Kidney (tissue), 13 donors: ENCODE measurements at regions not wholly inside any gene's neighbourhood (a gene's known extent, or its start where the extent isn't known, plus 50 kb on each side); places are given as distances from the start of the nearest gene placed in this dataset.

Experiments
- DNase-seq, 5 donors: peaks; one replicate each; pipeline ENCODE4 v3.0.0-alpha.2; 2013 to 2020
- FAIRE-seq: peaks from 2 replicates; lab custom pipeline; 2012; peaks lifted over from hg19 to GRCh38; lab: Jason Lieb, UNC
- H3K27ac ChIP-seq, 2 donors: one replicate each; pipeline ENCODE4 v1.7.0; 2013; ENCODE audit warnings: low read depth in 2 of 2, low read length in 2 of 2, inconsistent platforms in 1 of 2
- H3K27me3 ChIP-seq: one replicate; pipeline ENCODE4 v1.7.1; 2013; ENCODE audit warnings: low read length, inconsistent platforms; ENCODE audit not compliant: control insufficient read depth, insufficient read depth
- H3K36me3 ChIP-seq, 3 donors: one replicate each; pipeline versions ENCODE4 v1.7.0 to v1.7.1; 2013; ENCODE audit warnings: low read length in 3 of 3, control low read depth in 1 of 3, inconsistent platforms in 1 of 3; ENCODE audit not compliant: insufficient read depth in 3 of 3, control insufficient read depth in 2 of 3
- H3K4me1 ChIP-seq, 3 donors: one replicate each; pipeline versions ENCODE4 v1.7.0 to v1.7.1; 2013; ENCODE audit warnings: low read length in 3 of 3, inconsistent platforms in 1 of 3, low read depth in 1 of 3; ENCODE audit not compliant: control insufficient read depth in 2 of 3, insufficient read depth in 2 of 3
- H3K4me3 ChIP-seq, 3 donors: one replicate each; pipeline versions ENCODE4 v1.7.0 to v1.8.1; 2013; ENCODE audit warnings: low read length in 3 of 3, control low read depth in 1 of 3, inconsistent platforms in 1 of 3
- H3K9ac ChIP-seq, 3 donors: one replicate each; pipeline versions ENCODE4 v1.7.0 to v1.7.1; 2013; ENCODE audit warnings: low read length in 3 of 3, control low read depth in 1 of 3, inconsistent platforms in 1 of 3
- H3K9me3 ChIP-seq, 3 donors: one replicate each; pipeline versions ENCODE4 v1.7.0 to v1.7.1; 2013; ENCODE audit warnings: low read length in 3 of 3, control low read depth in 1 of 3, inconsistent platforms in 1 of 3; ENCODE audit not compliant: control insufficient read depth in 2 of 3, insufficient read depth in 1 of 3
- CTCF ChIP-seq: IDR thresholded peaks from 3 replicates; pipeline ENCODE4 v1.5.1; 2012; ENCODE audit warnings: mild to moderate bottlenecking, moderate library complexity, borderline replicate concordance; ENCODE audit not compliant: insufficient read depth; ENCODE audit errors: extremely low read depth
- intact Hi-C: fragments of 100-400 bp; cut with DNase I; formaldehyde crosslinking; loops from one replicate; pipeline ENCODE4 v1.11.1; 2022
- donor health status: control.
- donor health status: control.
- donor health status: control.
- donor health status: control.
- donor health status: control.
- donor health status: DM: yes; HTN: yes; CAD: no.
- donor health status: Normal renal cell carcinoma (clear cell type).

DNA sequence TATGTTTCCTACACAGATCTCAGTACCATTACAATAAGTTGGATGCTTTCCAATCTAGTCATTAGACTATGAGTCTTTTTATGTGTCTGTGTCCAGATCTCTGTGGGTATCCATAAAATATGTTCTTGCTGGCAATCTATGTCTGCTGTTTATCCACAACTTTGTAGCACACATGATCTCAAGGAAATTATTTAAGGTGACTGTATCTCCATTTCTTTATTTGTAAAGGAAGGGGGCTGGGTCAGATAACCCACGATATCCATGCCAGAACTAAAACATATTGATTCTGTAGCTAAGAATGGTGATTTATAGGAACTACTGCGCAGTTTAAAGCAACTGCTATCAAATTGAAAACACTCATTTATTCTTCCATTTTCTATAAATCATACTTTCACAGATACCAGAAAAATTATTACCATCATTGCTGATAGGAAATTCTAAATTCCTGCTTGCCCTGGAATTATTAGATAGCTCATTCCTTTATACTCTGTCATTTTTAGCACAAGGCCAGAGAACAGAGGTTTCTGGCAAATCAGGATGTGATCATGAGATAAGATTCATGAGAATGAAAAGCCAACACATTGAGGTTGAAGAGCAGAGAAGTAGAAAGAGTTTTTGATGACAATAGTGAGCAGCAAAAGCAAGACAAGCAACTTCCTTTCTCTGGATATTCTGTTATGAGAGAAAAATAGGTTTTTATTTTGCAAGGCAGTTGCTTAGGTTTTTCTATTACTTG lies 851.4 kb upstream of the CITED2 start:
- no peaks in the 10 kb centered on the region for H3K36me3 ChIP-seq
- no peak overlapping the region for H3K4me3 ChIP-seq
- DNase-seq (no peak), FAIRE-seq (no peak)
- H3K4me1 ChIP-seq, result no peaks in the 10 kb centered on the region
- no peak for TF ChIP-seq CTCF
- no peaks in the 10 kb centered on the region for H3K9me3 ChIP-seq
- no peaks in the 10 kb centered on the region for H3K27me3 ChIP-seq
- intact Hi-C loops, result no loop called here
- no peak overlapping the region for H3K9ac ChIP-seq
- H3K27ac ChIP-seq, result no peak overlapping the region

- FAIRE-seq (no peak), DNase-seq (no peak)
- intact Hi-C loops, result no loop called here
- Histone ChIP-seq H3K9me3 (peaks cover 0 to 5% (median 0%) of the 10 kb centered on the region in 3 donors), H3K4me3 (no peak overlapping the region), H3K4me1 (no peaks in the 10 kb centered on the region), H3K27ac (no peak overlapping the region), H3K9ac (no peak overlapping the region), H3K36me3 (no peaks in the 10 kb centered on the region), H3K27me3 (no peaks in the 10 kb centered on the region)
- no peak for TF ChIP-seq CTCF
Measured at GRCh38 chr6:140217283-140217682, 842.8 kb upstream of the CITED2 start.

DNA sequence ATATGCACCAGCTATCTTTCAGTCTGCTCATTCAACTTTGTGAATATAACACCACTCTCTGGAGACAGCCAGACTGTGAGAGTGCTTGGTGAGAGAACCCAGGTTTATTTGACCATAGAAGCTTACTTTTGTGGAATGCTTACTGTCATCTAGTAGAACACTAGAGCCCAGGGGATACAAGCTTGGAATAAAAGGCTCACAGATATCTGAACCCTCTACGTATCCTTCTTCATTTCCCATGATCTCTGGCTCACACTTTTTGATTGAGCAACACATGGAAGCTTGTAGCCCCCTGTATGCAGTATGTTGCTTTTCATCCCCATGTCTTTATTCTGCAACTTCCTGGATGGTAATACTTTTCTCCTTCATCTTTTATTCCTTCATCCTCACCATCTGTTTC lies 835.3 kb upstream of the CITED2 start:
- DNase-seq (no peak), FAIRE-seq (no peak)
- H3K9ac ChIP-seq, result no peak overlapping the region
- H3K27me3 ChIP-seq, result no peaks in the 10 kb centered on the region
- H3K4me3 ChIP-seq, result no peak overlapping the region
- no peaks in the 10 kb centered on the region for H3K4me1 ChIP-seq
- no peaks in the 10 kb centered on the region for H3K36me3 ChIP-seq
- TF ChIP-seq CTCF, result no peak
- H3K27ac ChIP-seq, result no peak overlapping the region
- intact Hi-C loops, result no loop called here
- H3K9me3 ChIP-seq, result no peaks in the 10 kb centered on the region

DNA sequence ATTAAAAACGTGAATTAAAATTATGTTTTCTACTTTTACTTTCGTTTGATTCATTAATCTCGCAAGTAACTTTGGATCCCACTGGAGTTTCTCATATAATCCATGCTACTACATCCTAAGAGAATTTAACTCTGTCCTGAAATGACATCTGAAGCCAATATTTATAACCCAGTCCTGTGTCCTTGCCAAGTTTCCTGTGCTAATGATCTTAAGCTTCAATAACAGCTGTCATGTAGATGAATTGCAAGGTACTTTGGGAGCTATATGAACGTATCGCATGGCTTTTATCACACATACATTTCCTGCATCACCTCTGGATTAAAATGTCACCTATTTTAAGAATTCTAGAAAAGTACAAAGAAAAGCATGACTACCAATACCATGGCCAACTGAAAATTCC lies 833.8 kb upstream of the CITED2 start:
- no peaks in the 10 kb centered on the region for H3K36me3 ChIP-seq
- DNase-seq (no peak), FAIRE-seq (no peak)
- H3K4me1 ChIP-seq, result no peaks in the 10 kb centered on the region
- no peak overlapping the region for H3K27ac ChIP-seq
- TF ChIP-seq CTCF, result no peak
- H3K9ac ChIP-seq, result no peak overlapping the region
- no peaks in the 10 kb centered on the region for H3K9me3 ChIP-seq
- intact Hi-C loops, result no loop called here
- no peaks in the 10 kb centered on the region for H3K27me3 ChIP-seq
- H3K4me3 ChIP-seq, result no peak overlapping the region
